ENCODE measurements at regions not wholly inside any gene's neighbourhood (a gene's known extent, or its start where the extent isn't known, plus 50 kb on each side); places are given as distances from the start of the nearest gene placed in this dataset.

DNA sequence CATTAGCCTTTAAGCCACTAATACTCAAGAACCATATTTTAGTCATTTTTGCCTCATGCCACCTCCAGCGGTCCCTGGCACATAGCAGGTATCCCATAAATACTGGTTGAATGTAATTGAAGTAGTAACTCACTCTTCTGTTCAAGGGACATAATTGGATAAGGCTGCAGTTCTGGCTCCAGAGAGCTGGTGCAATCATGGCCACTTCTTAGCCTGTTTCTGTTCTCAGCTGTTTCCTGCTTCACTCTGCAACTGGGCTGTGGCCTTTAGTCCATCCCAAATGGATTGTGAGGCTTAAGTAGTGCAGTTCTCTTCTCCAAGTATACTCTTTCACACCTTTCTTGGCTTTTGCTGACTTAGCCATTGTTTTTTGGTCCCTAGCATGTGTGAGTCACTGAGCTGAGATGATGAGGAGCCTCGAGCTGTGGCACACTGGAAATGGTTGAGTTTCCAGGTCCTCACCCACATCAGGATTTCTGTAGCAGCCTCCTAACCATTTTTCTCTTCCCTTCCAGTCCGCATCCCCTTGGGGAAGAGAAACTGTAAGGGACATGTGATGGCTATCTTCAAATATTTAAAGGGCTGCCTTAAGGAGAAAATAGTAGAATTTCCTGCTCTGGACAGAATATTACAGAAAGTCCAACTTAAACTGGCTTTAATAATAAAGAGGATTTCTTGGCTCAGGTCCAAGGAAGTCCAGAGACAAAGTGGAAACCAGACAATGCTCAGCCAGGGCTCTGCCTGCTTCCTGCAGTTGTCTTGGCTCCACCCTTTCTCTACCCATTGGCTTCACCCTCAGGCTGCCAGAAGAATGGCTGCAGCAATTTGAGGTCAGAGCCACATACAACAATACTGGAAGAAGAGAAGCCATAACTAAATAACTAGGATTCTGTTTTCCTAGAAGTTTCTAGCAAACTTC is 305.4 kb upstream of the ROPN1 start:
- Histone ChIP-seq H3K27me3 (ENCODE audit: insufficient read depth, low read length) (peaks cover 6% of the 10 kb centered on the region), H3K4me3 (ENCODE audit: low read length) (no peak overlapping the region), H3K4me1 (ENCODE audit: insufficient read depth, low read length) (no peaks in the 10 kb centered on the region), H3K9me3 (ENCODE audit: low read depth, low read length) (no peaks in the 10 kb centered on the region)

DNA sequence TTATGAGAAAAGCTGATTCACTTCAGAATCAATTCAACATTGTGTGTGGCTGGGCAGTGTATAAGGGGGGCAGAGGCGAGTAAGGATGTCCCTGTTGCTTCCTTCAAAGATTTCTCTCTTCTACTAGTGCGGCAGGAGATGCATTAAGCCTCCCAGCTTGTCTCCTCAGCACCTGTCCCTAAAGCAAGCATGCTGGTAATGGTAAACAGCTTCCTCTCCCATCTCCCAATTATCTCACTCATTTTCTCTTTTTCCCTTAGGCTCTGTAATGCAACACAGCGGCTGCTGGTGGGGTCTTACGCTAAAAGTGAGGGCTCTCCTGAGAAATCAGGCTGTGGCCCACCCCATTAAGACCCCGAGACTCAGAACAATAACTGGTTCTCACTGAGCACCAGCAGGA is 306.4 kb upstream of the ROPN1 start:
- H3K27me3 ChIP-seq (ENCODE audit: insufficient read depth, low read length): peaks cover 6% of the 10 kb centered on the region
- H3K4me1 ChIP-seq (ENCODE audit: insufficient read depth, low read length): no peaks in the 10 kb centered on the region
- no peaks in the 10 kb centered on the region for H3K9me3 ChIP-seq (ENCODE audit: low read depth, low read length)
- no peak overlapping the region for H3K4me3 ChIP-seq (ENCODE audit: low read length)

- no peak overlapping the region for H3K4me3 ChIP-seq (ENCODE audit: low read length)
- H3K27me3 ChIP-seq (ENCODE audit: insufficient read depth, low read length): peaks cover 6% of the 10 kb centered on the region
- no peaks in the 10 kb centered on the region for H3K9me3 ChIP-seq (ENCODE audit: low read depth, low read length)
- H3K4me1 ChIP-seq (ENCODE audit: insufficient read depth, low read length): no peaks in the 10 kb centered on the region
Observed at GRCh38 chr3:124298951-124299350, 307.0 kb upstream of the ROPN1 start.

- Histone ChIP-seq H3K9me3 (ENCODE audit: low read depth, low read length) (no peaks in the 10 kb centered on the region), H3K4me1 (ENCODE audit: insufficient read depth, low read length) (no peaks in the 10 kb centered on the region), H3K4me3 (ENCODE audit: low read length) (no peak overlapping the region), H3K27me3 (ENCODE audit: insufficient read depth, low read length) (peaks cover 6% of the 10 kb centered on the region)
Observed at GRCh38 chr3:124299831-124300230, 307.9 kb upstream of the ROPN1 start.

DNA sequence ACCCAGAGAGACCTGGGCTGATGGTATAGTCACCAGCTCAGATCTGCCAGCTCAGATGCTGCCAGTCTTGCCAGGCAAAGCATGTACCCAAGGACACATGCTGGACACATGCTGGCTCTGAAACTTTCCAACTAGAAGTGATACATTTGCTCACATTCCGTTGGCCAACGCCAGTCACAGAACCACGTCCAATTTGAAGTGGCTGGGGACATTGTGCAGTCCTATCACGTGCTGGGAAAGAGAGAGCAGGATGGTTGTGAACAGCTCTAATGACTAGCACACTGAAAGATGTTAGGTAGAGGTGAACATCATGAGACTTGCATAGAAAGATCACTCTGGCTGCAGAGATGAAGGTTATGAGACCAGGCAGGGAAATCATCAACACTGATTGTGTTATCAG is 308.5 kb upstream of the ROPN1 start:
- Histone ChIP-seq H3K4me1 (ENCODE audit: insufficient read depth, low read length) (no peaks in the 10 kb centered on the region), H3K9me3 (ENCODE audit: low read depth, low read length) (no peaks in the 10 kb centered on the region), H3K27me3 (ENCODE audit: insufficient read depth, low read length) (peaks cover 6% of the 10 kb centered on the region), H3K4me3 (ENCODE audit: low read length) (no peak overlapping the region)

- peaks cover 20% of the 10 kb centered on the region for H3K9me3 ChIP-seq (ENCODE audit: low read depth, low read length)
- no peak overlapping the region for H3K4me3 ChIP-seq (ENCODE audit: low read length)
- no peaks in the 10 kb centered on the region for H3K4me1 ChIP-seq (ENCODE audit: insufficient read depth, low read length)
- peaks cover 6% of the 10 kb centered on the region for H3K27me3 ChIP-seq (ENCODE audit: insufficient read depth, low read length)
Observed at GRCh38 chr3:124303305-124303910, 311.5 kb upstream of the ROPN1 start.

GRCh38 chr3:124306665-124307064 is 314.7 kb upstream of the ROPN1 start:
- H3K27me3 ChIP-seq (ENCODE audit: insufficient read depth, low read length): no peaks in the 10 kb centered on the region
- H3K9me3 ChIP-seq (ENCODE audit: low read depth, low read length): peaks cover 22% of the 10 kb centered on the region
- no peak overlapping the region for H3K4me3 ChIP-seq (ENCODE audit: low read length)
- H3K4me1 ChIP-seq (ENCODE audit: insufficient read depth, low read length): no peaks in the 10 kb centered on the region

GRCh38 chr3:124313621-124314020 is 321.7 kb upstream of the ROPN1 start:
- H3K4me3 ChIP-seq (ENCODE audit: low read length): no peak overlapping the region
- peaks cover under 1% of the 10 kb centered on the region for H3K9me3 ChIP-seq (ENCODE audit: low read depth, low read length)
- no peaks in the 10 kb centered on the region for H3K27me3 ChIP-seq (ENCODE audit: insufficient read depth, low read length)
- H3K4me1 ChIP-seq (ENCODE audit: insufficient read depth, low read length): peaks cover 4% of the 10 kb centered on the region

DNA sequence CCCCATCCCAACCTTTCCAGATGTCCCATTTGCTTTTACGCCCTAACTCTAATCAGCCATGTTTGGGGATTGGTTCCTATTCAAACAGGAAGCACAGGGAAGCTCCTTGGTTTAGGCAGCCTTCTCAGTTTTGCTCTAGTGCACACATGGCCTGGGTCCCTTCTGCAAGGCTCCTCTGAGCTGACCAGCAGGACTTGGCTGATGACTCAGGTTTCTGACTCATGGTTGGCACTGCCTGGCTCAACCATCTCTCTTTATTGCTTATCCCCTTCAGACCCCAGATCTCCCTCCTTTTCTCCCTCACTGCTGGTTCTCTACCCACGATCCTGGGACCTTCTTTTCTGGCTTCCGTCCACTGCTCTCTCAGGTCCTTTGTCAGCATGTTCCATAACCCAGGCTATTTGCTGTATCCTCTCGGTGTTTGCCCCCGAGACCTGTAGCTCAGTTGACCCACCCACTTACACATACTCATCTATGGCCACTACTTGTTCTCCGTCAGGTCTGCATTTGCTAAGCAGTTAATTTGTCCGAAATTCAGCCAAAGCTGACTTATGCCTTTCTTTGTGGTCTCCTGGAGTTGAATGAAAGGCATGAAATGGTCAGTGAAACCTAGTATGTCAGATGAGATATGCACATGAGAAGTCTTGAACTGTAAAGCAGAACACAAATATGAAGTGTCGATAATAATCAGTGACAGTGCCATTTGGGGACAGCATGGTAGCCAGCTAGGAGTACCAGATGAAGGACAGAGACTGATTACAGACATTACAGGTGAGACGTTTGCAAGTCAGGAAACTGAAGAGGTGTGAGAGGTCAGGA is 323.5 kb upstream of the ROPN1 start:
- H3K27me3 ChIP-seq (ENCODE audit: insufficient read depth, low read length): no peaks in the 10 kb centered on the region
- peaks cover 4% of the 10 kb centered on the region for H3K4me1 ChIP-seq (ENCODE audit: insufficient read depth, low read length)
- no peak overlapping the region for H3K4me3 ChIP-seq (ENCODE audit: low read length)
- H3K9me3 ChIP-seq (ENCODE audit: low read depth, low read length): no peaks in the 10 kb centered on the region

DNA sequence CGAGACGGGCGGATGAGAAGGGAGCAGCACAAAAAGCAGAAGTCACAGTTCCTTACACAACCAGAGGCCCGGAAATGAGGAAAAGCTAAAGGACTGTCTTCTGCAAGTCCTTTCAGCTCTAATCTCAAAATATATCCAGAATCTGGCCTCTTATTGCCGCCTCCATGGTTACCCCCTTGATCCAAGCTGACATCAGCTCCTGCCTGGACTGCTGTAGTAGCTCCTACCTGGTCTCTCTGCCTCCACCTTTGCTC is 324.0 kb upstream of the ROPN1 start:
- Histone ChIP-seq H3K4me3 (ENCODE audit: low read length) (no peak overlapping the region), H3K27me3 (ENCODE audit: insufficient read depth, low read length) (no peaks in the 10 kb centered on the region), H3K9me3 (ENCODE audit: low read depth, low read length) (no peaks in the 10 kb centered on the region)

DNA sequence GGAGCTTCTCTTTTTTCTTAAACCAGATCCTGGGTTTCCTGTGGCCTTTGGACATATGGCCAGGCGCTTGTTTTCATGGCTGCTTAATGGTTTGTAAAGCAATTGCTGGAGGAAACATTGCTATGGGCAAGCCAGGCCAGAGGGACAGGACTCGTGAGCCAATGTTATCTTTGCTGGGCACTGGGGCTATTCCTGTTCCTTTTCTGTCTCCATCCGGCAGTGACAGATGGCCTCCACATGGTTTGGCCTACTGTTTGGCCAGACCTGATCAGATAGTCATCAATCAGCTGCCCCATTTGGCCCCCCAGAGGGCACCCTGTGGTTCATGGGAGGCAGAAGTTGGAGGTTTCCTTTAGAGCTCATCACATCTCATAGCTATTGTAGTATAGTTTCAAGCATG is 326.1 kb upstream of the ROPN1 start:
- H3K4me1 ChIP-seq (ENCODE audit: insufficient read depth, low read length): peaks cover 4% of the 10 kb centered on the region
- H3K4me3 ChIP-seq (ENCODE audit: low read length): no peak overlapping the region

More for the DNA sequence above, 324.0 kb upstream of the ROPN1 start:
- peaks cover 4% of the 10 kb centered on the region for H3K4me1 ChIP-seq (ENCODE audit: insufficient read depth, low read length)

DNA sequence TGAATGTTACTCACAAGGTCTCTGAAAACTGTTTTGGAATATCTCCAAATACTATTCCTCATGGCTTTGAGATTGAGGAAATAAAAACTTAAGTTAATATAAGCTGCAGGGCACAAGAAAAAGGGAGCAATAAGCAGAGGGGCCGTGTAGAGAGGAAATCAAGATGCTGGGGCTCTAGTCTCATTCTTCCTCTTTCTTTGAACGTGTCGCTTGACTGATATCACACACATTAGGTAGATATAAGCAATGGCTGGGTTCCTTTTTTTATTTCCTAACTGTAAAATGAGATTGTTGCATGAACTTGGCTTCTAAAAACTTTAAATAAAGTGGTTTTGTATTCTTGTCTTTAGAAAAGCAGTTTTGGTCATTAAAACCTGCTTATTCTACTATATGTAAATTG is 326.7 kb upstream of the ROPN1 start:
- peaks cover 4% of the 10 kb centered on the region for H3K4me1 ChIP-seq (ENCODE audit: insufficient read depth, low read length)
- H3K4me3 ChIP-seq (ENCODE audit: low read length): no peak overlapping the region
- H3K27me3 ChIP-seq (ENCODE audit: insufficient read depth, low read length): no peaks in the 10 kb centered on the region
- H3K9me3 ChIP-seq (ENCODE audit: low read depth, low read length): no peaks in the 10 kb centered on the region

More for the DNA sequence above, 326.1 kb upstream of the ROPN1 start:
- no peaks in the 10 kb centered on the region for H3K27me3 ChIP-seq (ENCODE audit: insufficient read depth, low read length)
- H3K9me3 ChIP-seq (ENCODE audit: low read depth, low read length): no peaks in the 10 kb centered on the region

GRCh38 chr3:124320976-124321375 is 329.1 kb upstream of the ROPN1 start:
- Histone ChIP-seq H3K4me3 (ENCODE audit: low read length) (no peak overlapping the region), H3K27me3 (ENCODE audit: insufficient read depth, low read length) (no peaks in the 10 kb centered on the region), H3K9me3 (ENCODE audit: low read depth, low read length) (no peaks in the 10 kb centered on the region), H3K4me1 (ENCODE audit: insufficient read depth, low read length) (peaks cover 2% of the 10 kb centered on the region)

DNA sequence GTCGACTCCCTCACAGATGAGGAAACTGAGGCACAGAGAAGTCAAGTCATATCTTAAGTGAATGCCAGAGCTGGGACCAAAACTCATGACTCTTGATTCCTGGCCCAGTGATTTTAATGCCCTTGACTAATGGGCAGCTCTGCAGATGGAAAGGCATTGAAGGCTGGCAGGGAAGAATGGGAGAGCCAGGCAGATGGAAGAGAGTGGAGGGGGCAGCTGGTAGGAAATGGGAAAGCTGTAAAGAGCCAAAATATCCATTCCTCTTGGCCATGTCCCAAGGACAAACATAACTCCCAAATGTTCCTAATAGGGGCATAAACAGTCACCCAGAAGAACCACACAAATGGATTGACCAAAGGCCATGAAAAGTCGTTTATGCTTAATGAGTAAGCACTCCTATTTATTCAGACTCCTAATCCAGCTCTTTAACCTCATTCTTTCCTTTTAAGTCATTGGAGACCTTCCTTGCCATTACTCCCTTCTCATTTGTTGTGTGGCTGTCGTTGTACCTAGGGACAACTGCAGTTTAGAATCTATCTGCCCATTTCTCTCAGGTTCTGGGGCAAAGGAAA is 330.5 kb upstream of the ROPN1 start:
- H3K4me3 ChIP-seq (ENCODE audit: low read length): no peak overlapping the region
- no peaks in the 10 kb centered on the region for H3K27me3 ChIP-seq (ENCODE audit: insufficient read depth, low read length)
- H3K4me1 ChIP-seq (ENCODE audit: insufficient read depth, low read length): no peaks in the 10 kb centered on the region
- no peaks in the 10 kb centered on the region for H3K9me3 ChIP-seq (ENCODE audit: low read depth, low read length)

DNA sequence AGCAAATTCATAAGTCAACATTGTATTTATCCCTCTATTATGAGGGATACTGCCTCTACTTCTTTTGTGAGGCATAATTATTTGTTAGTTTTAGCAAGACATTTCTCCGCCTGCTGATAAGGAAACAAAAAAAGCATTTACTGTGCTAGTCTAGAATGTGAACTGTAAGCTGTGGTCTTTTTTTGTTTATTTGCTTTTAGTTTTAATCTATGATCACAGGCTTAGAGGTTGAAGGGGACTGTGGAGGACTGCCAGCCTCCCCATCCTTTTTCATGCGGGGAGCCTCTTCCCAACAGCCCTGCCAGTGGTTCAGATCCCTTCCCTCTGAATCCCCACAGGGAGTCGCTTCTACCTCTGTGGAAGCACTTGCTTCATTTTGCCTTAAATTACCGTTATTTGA is 331.0 kb upstream of the ROPN1 start:
- Histone ChIP-seq H3K4me1 (ENCODE audit: insufficient read depth, low read length) (no peaks in the 10 kb centered on the region), H3K4me3 (ENCODE audit: low read length) (no peak overlapping the region), H3K27me3 (ENCODE audit: insufficient read depth, low read length) (no peaks in the 10 kb centered on the region), H3K9me3 (ENCODE audit: low read depth, low read length) (no peaks in the 10 kb centered on the region)

Data from mononuclear cell (primary cell).